ENCODE measurements at regions not wholly inside any gene's neighbourhood (a gene's known extent, or its start where the extent isn't known, plus 50 kb on each side); places are given as distances from the start of the nearest gene placed in this dataset.

DNA sequence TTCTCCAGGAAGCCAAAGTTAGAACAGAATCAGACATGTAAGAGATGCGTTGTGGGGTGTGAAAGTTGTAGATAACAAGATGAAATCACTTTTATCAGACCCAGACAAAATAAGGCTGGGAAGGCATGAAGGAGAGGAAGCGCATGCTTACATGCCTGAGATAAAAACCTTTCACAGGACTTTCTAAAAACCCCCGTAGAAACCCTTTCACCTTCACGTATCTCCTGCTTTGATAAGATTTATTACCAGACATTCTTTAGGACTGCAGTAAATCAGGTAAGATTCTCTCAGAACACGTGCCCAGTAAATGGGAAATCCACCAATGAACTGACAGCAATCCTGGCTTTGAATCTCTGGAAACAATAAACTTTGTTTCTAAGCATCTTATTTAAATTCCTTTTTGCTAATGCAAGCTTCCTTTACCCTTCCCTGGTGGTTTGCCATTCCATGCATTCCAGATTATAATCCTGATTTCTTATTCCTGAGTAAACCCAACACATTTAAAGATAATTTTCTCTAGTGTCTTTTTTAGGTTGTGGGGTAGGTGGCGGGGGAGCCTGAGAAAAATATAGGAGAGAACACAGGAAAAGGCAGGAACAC is 254.6 kb upstream of the LDB2 start:
- H3K36me3 Mint-ChIP-seq (ENCODE audit: low read depth), result peaks cover 5% of the 10 kb centered on the region
- TF ChIP-seq, protein P1, sequence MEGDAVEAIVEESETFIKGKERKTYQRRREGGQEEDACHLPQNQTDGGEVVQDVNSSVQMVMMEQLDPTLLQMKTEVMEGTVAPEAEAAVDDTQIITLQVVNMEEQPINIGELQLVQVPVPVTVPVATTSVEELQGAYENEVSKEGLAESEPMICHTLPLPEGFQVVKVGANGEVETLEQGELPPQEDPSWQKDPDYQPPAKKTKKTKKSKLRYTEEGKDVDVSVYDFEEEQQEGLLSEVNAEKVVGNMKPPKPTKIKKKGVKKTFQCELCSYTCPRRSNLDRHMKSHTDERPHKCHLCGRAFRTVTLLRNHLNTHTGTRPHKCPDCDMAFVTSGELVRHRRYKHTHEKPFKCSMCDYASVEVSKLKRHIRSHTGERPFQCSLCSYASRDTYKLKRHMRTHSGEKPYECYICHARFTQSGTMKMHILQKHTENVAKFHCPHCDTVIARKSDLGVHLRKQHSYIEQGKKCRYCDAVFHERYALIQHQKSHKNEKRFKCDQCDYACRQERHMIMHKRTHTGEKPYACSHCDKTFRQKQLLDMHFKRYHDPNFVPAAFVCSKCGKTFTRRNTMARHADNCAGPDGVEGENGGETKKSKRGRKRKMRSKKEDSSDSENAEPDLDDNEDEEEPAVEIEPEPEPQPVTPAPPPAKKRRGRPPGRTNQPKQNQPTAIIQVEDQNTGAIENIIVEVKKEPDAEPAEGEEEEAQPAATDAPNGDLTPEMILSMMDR (IDR thresholded peaks at IDR 0.05; ENCODE audit: unreplicated experiment in 3 of 3), result no peak

DNA sequence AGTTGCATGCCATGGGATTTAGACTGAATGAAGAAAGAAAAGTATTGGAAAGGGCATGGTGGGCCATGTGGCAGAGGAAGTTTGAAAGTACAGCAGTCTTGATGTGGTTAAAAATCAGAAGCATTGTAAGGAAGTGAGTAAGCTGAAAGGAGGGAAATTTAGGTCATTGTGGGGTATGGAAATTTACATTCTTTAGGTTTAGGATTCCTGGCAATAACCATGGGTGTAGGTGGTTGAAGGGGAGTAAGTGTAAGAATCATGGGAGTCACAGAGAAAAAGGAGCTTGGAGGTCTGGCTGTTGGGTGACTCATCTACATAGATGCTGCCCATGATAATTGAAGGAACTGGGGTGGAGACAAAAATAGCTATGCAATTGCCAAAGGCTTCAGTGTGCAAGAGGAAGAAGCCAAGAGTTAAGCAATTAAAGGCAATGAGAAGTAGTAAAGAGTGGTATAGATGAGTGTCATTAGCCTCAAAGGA is 243.8 kb upstream of the LDB2 start:
- Mint-ChIP-seq H3K27ac (no peak overlapping the region), H3K27me3 (ENCODE audit: low read depth) (no peaks in the 10 kb centered on the region), H3K36me3 (ENCODE audit: low read depth) (peaks cover 4% of the 10 kb centered on the region), H3K9me3 (peaks cover 29% of the 10 kb centered on the region), H3K4me1 (no peaks in the 10 kb centered on the region), H3K4me3 (no peak overlapping the region)
- TF ChIP-seq, protein P1 (IDR thresholded peaks at IDR 0.05; ENCODE audit: unreplicated experiment in 3 of 3), result no peak

More for the DNA sequence above, 254.6 kb upstream of the LDB2 start:
- Mint-ChIP-seq H3K9me3 (peaks cover 13% of the 10 kb centered on the region), H3K4me1 (no peaks in the 10 kb centered on the region), H3K4me3 (no peak overlapping the region), H3K27me3 (ENCODE audit: low read depth) (no peaks in the 10 kb centered on the region), H3K27ac (no peak overlapping the region)

DNA sequence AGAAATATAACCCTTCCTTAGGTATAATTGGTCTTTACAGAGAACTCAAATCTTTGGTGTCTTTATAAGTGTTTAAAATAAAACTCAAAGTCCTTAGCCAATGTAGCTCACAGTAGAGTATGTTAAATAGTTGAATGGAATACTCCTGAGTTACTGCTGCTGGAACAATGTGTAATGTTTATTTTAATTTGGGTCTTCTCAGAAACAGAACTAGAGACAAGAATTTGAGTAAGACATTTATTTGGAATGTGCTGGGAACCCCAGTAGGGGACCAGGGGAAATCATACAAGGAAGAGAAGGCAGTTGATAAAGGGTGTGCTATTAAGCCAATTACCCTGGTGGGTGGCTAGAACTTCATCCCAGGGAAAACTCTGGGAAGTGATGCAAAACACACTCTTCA is 240.4 kb upstream of the LDB2 start:
- TF ChIP-seq, protein P1 (IDR thresholded peaks at IDR 0.05; ENCODE audit: unreplicated experiment in 3 of 3), result no peak
- Mint-ChIP-seq H3K4me1 (no peaks in the 10 kb centered on the region), H3K36me3 (ENCODE audit: low read depth) (peaks cover 8% of the 10 kb centered on the region), H3K27me3 (ENCODE audit: low read depth) (no peaks in the 10 kb centered on the region), H3K27ac (no peak overlapping the region), H3K4me3 (no peak overlapping the region), H3K9me3 (peaks cover 33% of the 10 kb centered on the region)

DNA sequence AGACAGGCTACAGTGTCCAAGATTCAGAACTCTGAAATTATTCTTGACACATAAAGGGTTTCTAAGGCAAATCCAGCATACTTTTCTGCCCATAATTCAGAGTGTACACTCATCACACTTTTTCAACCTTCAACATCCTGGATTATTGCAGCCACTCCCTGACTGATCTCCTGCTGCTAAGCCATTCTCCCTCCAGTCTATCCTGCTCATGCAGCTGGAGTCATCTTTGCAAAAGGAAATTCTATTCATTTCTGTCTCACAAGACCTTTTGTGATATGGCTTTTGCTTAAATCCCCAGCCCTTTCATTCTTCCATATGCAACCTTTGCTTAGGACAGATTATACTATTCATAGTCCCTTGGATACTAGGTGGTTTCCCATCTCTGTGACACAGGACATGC is 236.1 kb upstream of the LDB2 start:
- no peaks in the 10 kb centered on the region for H3K4me1 Mint-ChIP-seq
- TF ChIP-seq, protein P1 (IDR thresholded peaks at IDR 0.05; ENCODE audit: unreplicated experiment in 3 of 3), result no peak

DNA sequence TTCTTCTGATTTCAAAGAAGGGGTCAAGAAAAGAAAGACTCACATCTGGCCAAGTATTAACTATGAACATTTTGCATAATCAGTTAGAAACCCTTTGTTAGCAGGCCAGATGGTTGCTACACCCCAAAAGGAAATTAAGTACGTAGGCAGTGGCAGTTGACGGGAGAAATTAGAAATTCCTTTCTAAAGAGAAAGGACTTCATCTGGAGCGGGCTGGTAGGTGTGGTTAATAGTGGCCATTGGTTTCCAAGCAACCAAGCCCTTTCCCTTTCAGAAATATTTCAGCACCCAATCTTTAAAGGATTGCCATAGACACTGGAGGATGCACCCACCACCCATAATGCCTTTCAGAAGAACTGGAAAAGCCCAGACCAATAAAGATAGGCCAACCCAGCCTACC is 235.7 kb upstream of the LDB2 start:
- TF ChIP-seq, protein P1 (IDR thresholded peaks at IDR 0.05; ENCODE audit: unreplicated experiment in 3 of 3), result no peak
- Mint-ChIP-seq H3K27me3 (ENCODE audit: low read depth) (no peaks in the 10 kb centered on the region), H3K9me3 (peaks cover 14% of the 10 kb centered on the region), H3K27ac (no peak overlapping the region), H3K4me1 (no peaks in the 10 kb centered on the region), H3K4me3 (no peak overlapping the region), H3K36me3 (ENCODE audit: low read depth) (peaks cover 4% of the 10 kb centered on the region)

More for the DNA sequence above, 236.1 kb upstream of the LDB2 start:
- no peaks in the 10 kb centered on the region for H3K27me3 Mint-ChIP-seq (ENCODE audit: low read depth)
- peaks cover 19% of the 10 kb centered on the region for H3K9me3 Mint-ChIP-seq
- H3K36me3 Mint-ChIP-seq (ENCODE audit: low read depth), result peaks cover 4% of the 10 kb centered on the region
- H3K27ac Mint-ChIP-seq, result no peak overlapping the region
- no peak overlapping the region for H3K4me3 Mint-ChIP-seq

DNA sequence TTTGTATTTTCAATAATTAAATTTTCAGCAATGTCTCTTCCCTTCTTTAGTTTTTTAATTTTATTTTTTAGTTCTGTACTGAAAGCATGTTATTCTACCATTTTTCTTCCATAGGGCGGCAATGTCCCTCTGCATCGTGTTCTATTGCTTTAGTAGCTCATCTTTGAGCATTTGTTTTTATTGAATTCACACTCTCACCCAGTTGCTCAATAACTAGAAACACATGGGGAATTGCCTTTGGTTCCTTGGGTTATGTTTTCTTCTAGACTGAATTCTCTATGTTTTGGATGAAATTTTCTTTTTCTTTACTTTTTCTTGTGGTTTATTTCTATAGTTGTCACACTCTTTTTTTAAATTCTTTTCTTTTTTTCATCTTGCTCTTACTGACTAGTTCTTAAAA is 233.8 kb upstream of the LDB2 start:
- no peaks in the 10 kb centered on the region for H3K4me1 Mint-ChIP-seq
- no peak overlapping the region for H3K4me3 Mint-ChIP-seq
- peaks cover 4% of the 10 kb centered on the region for H3K36me3 Mint-ChIP-seq (ENCODE audit: low read depth)
- peaks cover 4% of the 10 kb centered on the region for H3K9me3 Mint-ChIP-seq
- TF ChIP-seq, protein P1 (IDR thresholded peaks at IDR 0.05; ENCODE audit: unreplicated experiment in 3 of 3), result no peak
- H3K27ac Mint-ChIP-seq, result no peak overlapping the region
- no peaks in the 10 kb centered on the region for H3K27me3 Mint-ChIP-seq (ENCODE audit: low read depth)

Data from nephron (organoid).